K562 (cell line): ENCODE measurements at regions not wholly inside any gene's neighbourhood (a gene's known extent, or its start where the extent isn't known, plus 50 kb on each side); places are given as distances from the start of the nearest gene placed in this dataset.

Source experiments
- BCOR ChIP-seq: fragments of 450-650 bp; IDR thresholded peaks from 2 replicates; pipeline ENCODE4 v1.6.1; 2016
- CBFB ChIP-seq: sonication (generic); formaldehyde crosslinking; IDR thresholded peaks from 2 replicates; pipeline ENCODE4 v1.4.0; 2020; ENCODE audit warnings: mild to moderate bottlenecking, missing genetic modification reagents
- L3MBTL2 ChIP-seq: fragments of 450-650 bp; IDR thresholded peaks from 2 replicates; pipeline ENCODE4 v1.6.1; 2016; ENCODE audit warnings: mild to moderate bottlenecking, moderate library complexity
- NR4A1 ChIP-seq, 2 experiments: fragments of 250-450 bp in 1 of 2; fragments of 450-650 bp in 1 of 2; sonication (Bioruptor Pico) in 1 of 2; IDR thresholded peaks; 2 replicates each; pipeline versions ENCODE4 v1.4.0 to v1.6.1; 2016 to 2020; ENCODE audit warnings: mild to moderate bottlenecking in 2 of 2, missing compliant biosample characterization in 1 of 2, missing genetic modification characterization in 1 of 2, moderate library complexity in 1 of 2
- PHB2 ChIP-seq: fragments of 450-650 bp; IDR thresholded peaks from 2 replicates; pipeline ENCODE4 v1.6.1; 2017; ENCODE audit warnings: low read depth
- POLR3G ChIP-seq: IDR thresholded peaks from 2 replicates; pipeline ENCODE4 v1.6.1; 2011; ENCODE audit not compliant: insufficient read length, insufficient replicate concordance; ENCODE audit errors: extremely low read depth
- PPARD ChIP-seq: fragments of 250-450 bp; sonication (Bioruptor Pico); IDR thresholded peaks from 2 replicates; pipeline ENCODE4 v1.8.0; 2022; ENCODE audit warnings: inconsistent platforms, mild to moderate bottlenecking, moderate library complexity
- SMC3 ChIP-seq: conservative IDR thresholded peaks from 2 replicates; pipeline ENCODE4 v1.6.1; 2011; ENCODE audit warnings: low read depth, low read length, improper control_type of control experiment; ENCODE audit not compliant: insufficient read depth
- SRSF3 ChIP-seq: fragments of 200-400 bp; formaldehyde crosslinking; IDR thresholded peaks from 2 replicates; pipeline ENCODE4 v1.6.1; 2016; ENCODE audit warnings: mild to moderate bottlenecking, low read length, moderate library complexity; ENCODE audit not compliant: insufficient read depth
- ZBTB7A ChIP-seq: IDR thresholded peaks from 2 replicates; pipeline ENCODE4 v1.6.1; 2011; ENCODE audit warnings: low read depth, mild to moderate bottlenecking, low read length, moderate library complexity, borderline replicate concordance; ENCODE audit not compliant: control insufficient read depth
- ZBTB8A ChIP-seq: fragments of 450-650 bp; IDR thresholded peaks from 2 replicates; pipeline ENCODE4 v1.6.1; 2018; ENCODE audit warnings: mild to moderate bottlenecking, moderate library complexity; ENCODE audit not compliant: partially characterized antibody
- ZNF282 ChIP-seq: sonication (generic); formaldehyde crosslinking; IDR thresholded peaks from 2 replicates; pipeline ENCODE4 v1.8.1; 2023; ENCODE audit warnings: missing genetic modification reagents
- ZNF785 ChIP-seq: fragments of 250-450 bp; sonication (Bioruptor Pico); IDR thresholded peaks from 2 replicates; pipeline ENCODE4 v1.4.0; 2020; ENCODE audit warnings: mild to moderate bottlenecking
- TF ChIP-seq, protein P1 (sequence below): fragments of 450-650 bp; IDR thresholded peaks from one replicate; pipeline ENCODE4 v1.6.1; 2018; ENCODE audit warnings: mild to moderate bottlenecking, moderate library complexity; ENCODE audit not compliant: partially characterized antibody
- TF ChIP-seq, protein P2 (sequence below): fragments of 250-450 bp; sonication (Bioruptor Pico); IDR thresholded peaks from 2 replicates; pipeline ENCODE4 v1.5.0; 2020; ENCODE audit warnings: mild to moderate bottlenecking
- TF ChIP-seq, protein P3 (sequence below): fragments of 450-650 bp; conservative IDR thresholded peaks from 2 replicates; pipeline ENCODE4 v1.6.1; 2016; ENCODE audit warnings: missing genetic modification characterization, low read depth, mild to moderate bottlenecking, missing compliant biosample characterization, moderate library complexity
- TF ChIP-seq, protein P4 (sequence below): fragments of 250-450 bp; sonication (Bioruptor Pico); IDR thresholded peaks from 2 replicates; pipeline ENCODE4 v1.5.0; 2020; ENCODE audit warnings: mild to moderate bottlenecking, borderline replicate concordance
- TF ChIP-seq, protein P5 (sequence below): fragments of 200-800 bp; sonication (Bioruptor generic); IDR thresholded peaks from 2 replicates; pipeline ENCODE4 v1.6.1; 2016; ENCODE audit warnings: missing genetic modification characterization, missing compliant biosample characterization

DNA sequence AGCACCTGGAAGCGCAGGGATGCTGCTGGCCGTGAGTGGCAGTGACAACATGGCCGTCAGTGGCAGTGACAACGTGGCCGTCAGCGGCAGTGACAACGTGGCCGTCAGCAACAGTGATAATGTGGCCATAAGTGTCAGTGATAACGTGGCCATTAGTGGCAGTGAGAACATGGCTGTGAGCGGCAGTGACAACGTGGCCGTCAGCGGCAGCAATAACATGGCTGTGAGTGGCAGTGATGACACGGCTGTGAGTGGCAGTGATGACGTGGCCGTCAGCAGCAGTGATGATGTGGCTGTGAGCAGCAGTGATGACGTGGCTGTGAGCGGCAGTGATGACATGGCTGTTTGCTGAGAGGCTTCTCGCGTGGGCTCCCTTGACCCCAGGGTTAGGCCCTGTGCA, 169.8 kb downstream of the ERMARD start (continued):
- TF ChIP-seq, protein P1, sequence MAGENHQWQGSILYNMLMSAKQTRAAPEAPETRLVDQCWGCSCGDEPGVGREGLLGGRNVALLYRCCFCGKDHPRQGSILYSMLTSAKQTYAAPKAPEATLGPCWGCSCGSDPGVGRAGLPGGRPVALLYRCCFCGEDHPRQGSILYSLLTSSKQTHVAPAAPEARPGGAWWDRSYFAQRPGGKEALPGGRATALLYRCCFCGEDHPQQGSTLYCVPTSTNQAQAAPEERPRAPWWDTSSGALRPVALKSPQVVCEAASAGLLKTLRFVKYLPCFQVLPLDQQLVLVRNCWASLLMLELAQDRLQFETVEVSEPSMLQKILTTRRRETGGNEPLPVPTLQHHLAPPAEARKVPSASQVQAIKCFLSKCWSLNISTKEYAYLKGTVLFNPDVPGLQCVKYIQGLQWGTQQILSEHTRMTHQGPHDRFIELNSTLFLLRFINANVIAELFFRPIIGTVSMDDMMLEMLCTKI, result no peak
- TF ChIP-seq SMC3, result no peak
- no peak for TF ChIP-seq NR4A1 (CRISPR knock-in tag; IDR thresholded peaks at IDR 0.05)
- no peak for TF ChIP-seq NR4A1 (tag; IDR thresholded peaks at IDR 0.05)
- TF ChIP-seq, protein P2, sequence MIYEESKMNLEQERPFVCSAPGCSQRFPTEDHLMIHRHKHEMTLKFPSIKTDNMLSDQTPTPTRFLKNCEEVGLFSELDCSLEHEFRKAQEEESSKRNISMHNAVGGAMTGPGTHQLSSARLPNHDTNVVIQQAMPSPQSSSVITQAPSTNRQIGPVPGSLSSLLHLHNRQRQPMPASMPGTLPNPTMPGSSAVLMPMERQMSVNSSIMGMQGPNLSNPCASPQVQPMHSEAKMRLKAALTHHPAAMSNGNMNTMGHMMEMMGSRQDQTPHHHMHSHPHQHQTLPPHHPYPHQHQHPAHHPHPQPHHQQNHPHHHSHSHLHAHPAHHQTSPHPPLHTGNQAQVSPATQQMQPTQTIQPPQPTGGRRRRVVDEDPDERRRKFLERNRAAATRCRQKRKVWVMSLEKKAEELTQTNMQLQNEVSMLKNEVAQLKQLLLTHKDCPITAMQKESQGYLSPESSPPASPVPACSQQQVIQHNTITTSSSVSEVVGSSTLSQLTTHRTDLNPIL (CRISPR knock-in tag), result no peak
- TF ChIP-seq SRSF3, result no peak
- TF ChIP-seq, protein P3, sequence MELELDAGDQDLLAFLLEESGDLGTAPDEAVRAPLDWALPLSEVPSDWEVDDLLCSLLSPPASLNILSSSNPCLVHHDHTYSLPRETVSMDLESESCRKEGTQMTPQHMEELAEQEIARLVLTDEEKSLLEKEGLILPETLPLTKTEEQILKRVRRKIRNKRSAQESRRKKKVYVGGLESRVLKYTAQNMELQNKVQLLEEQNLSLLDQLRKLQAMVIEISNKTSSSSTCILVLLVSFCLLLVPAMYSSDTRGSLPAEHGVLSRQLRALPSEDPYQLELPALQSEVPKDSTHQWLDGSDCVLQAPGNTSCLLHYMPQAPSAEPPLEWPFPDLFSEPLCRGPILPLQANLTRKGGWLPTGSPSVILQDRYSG (tag), result peak; percentile 96
- TF ChIP-seq ZBTB7A, result no peak
- TF ChIP-seq PPARD, result no peak
- no peak for TF ChIP-seq ZNF282 (CRISPR knock-in tag)
- TF ChIP-seq, protein P4, sequence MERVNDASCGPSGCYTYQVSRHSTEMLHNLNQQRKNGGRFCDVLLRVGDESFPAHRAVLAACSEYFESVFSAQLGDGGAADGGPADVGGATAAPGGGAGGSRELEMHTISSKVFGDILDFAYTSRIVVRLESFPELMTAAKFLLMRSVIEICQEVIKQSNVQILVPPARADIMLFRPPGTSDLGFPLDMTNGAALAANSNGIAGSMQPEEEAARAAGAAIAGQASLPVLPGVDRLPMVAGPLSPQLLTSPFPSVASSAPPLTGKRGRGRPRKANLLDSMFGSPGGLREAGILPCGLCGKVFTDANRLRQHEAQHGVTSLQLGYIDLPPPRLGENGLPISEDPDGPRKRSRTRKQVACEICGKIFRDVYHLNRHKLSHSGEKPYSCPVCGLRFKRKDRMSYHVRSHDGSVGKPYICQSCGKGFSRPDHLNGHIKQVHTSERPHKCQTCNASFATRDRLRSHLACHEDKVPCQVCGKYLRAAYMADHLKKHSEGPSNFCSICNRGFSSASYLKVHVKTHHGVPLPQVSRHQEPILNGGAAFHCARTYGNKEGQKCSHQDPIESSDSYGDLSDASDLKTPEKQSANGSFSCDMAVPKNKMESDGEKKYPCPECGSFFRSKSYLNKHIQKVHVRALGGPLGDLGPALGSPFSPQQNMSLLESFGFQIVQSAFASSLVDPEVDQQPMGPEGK (CRISPR knock-in tag), result no peak
- no peak for TF ChIP-seq POLR3G
- TF ChIP-seq ZNF785, result no peak
- TF ChIP-seq CBFB (CRISPR knock-in tag), result no peak
- no peak for TF ChIP-seq ZBTB8A
- TF ChIP-seq PHB2, result no peak
- TF ChIP-seq BCOR, result no peak
- TF ChIP-seq, protein P5, sequence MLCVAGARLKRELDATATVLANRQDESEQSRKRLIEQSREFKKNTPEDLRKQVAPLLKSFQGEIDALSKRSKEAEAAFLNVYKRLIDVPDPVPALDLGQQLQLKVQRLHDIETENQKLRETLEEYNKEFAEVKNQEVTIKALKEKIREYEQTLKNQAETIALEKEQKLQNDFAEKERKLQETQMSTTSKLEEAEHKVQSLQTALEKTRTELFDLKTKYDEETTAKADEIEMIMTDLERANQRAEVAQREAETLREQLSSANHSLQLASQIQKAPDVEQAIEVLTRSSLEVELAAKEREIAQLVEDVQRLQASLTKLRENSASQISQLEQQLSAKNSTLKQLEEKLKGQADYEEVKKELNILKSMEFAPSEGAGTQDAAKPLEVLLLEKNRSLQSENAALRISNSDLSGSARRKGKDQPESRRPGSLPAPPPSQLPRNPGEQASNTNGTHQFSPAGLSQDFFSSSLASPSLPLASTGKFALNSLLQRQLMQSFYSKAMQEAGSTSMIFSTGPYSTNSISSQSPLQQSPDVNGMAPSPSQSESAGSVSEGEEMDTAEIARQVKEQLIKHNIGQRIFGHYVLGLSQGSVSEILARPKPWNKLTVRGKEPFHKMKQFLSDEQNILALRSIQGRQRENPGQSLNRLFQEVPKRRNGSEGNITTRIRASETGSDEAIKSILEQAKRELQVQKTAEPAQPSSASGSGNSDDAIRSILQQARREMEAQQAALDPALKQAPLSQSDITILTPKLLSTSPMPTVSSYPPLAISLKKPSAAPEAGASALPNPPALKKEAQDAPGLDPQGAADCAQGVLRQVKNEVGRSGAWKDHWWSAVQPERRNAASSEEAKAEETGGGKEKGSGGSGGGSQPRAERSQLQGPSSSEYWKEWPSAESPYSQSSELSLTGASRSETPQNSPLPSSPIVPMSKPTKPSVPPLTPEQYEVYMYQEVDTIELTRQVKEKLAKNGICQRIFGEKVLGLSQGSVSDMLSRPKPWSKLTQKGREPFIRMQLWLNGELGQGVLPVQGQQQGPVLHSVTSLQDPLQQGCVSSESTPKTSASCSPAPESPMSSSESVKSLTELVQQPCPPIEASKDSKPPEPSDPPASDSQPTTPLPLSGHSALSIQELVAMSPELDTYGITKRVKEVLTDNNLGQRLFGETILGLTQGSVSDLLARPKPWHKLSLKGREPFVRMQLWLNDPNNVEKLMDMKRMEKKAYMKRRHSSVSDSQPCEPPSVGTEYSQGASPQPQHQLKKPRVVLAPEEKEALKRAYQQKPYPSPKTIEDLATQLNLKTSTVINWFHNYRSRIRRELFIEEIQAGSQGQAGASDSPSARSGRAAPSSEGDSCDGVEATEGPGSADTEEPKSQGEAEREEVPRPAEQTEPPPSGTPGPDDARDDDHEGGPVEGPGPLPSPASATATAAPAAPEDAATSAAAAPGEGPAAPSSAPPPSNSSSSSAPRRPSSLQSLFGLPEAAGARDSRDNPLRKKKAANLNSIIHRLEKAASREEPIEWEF (CRISPR knock-in tag), result no peak
- peak; percentile 74; the same call in 1 of the 2 replicates for TF ChIP-seq L3MBTL2
